HepG2 (cell line): ENCODE measurements at regions not wholly inside any gene's neighbourhood (a gene's known extent, or its start where the extent isn't known, plus 50 kb on each side); places are given as distances from the start of the nearest gene placed in this dataset.

Source experiments
- AKNA ChIP-seq: sonication (generic); formaldehyde crosslinking; IDR thresholded peaks from 2 replicates; pipeline ENCODE4 v1.4.0; 2020; ENCODE audit warnings: missing genetic modification reagents, borderline replicate concordance
- GLMP ChIP-seq: sonication (generic); formaldehyde crosslinking; IDR thresholded peaks from 2 replicates; pipeline ENCODE4 v1.9.0; 2021; ENCODE audit warnings: missing genetic modification reagents, mild to moderate bottlenecking, borderline replicate concordance
- GZF1 ChIP-seq: sonication (generic); formaldehyde crosslinking; IDR thresholded peaks from 2 replicates; pipeline ENCODE4 v1.5.1; 2020; ENCODE audit warnings: mild to moderate bottlenecking, missing genetic modification reagents
- MAFF ChIP-seq: IDR thresholded peaks from 2 replicates; pipeline ENCODE4 v1.6.1; 2011; ENCODE audit warnings: low read depth, low read length, improper control_type of control experiment
- PAX8 ChIP-seq: sonication (generic); formaldehyde crosslinking; IDR thresholded peaks from 2 replicates; pipeline ENCODE4 v1.8.0; 2022; ENCODE audit warnings: mild to moderate bottlenecking, missing genetic modification reagents, borderline replicate concordance
- POGK ChIP-seq: sonication (generic); formaldehyde crosslinking; conservative IDR thresholded peaks from 2 replicates; pipeline ENCODE4 v1.8.0; 2022; ENCODE audit warnings: mild to moderate bottlenecking, moderate library complexity, missing genetic modification reagents
- RFXAP ChIP-seq: sonication (generic); formaldehyde crosslinking; IDR thresholded peaks from 2 replicates; pipeline ENCODE4 v1.4.0; 2020; ENCODE audit warnings: missing genetic modification reagents, borderline replicate concordance
- TCF12 ChIP-seq, 2 experiments: fragments of 450-650 bp in 1 of 2; sonication (generic) in 1 of 2; formaldehyde crosslinking in 1 of 2; IDR thresholded peaks; 2 replicates each; pipeline versions ENCODE4 v1.6.1 to v1.8.0; 2017 to 2022; ENCODE audit warnings: antibody characterized with exemption in 1 of 2, mild to moderate bottlenecking in 1 of 2, missing genetic modification reagents in 1 of 2, moderate library complexity in 1 of 2
- ZBTB26 ChIP-seq: IDR thresholded peaks from 2 replicates; pipeline ENCODE4 v1.6.1; 2016; ENCODE audit warnings: missing compliant biosample characterization, missing genetic modification reagents, borderline replicate concordance
- ZBTB3 ChIP-seq: sonication (generic); formaldehyde crosslinking; IDR thresholded peaks from 2 replicates; pipeline ENCODE4 v1.4.0; 2020; ENCODE audit warnings: low read depth, mild to moderate bottlenecking, moderate library complexity, missing genetic modification reagents, borderline replicate concordance
- ZNF121 ChIP-seq: sonication (generic); formaldehyde crosslinking; IDR thresholded peaks from 2 replicates; pipeline ENCODE4 v1.5.0; 2020; ENCODE audit warnings: mild to moderate bottlenecking, missing genetic modification reagents
- ZNF574 ChIP-seq: sonication (generic); formaldehyde crosslinking; IDR thresholded peaks from 2 replicates; pipeline ENCODE4 v1.4.0; 2020; ENCODE audit warnings: missing genetic modification reagents
- ZSCAN30 ChIP-seq: sonication (generic); formaldehyde crosslinking; IDR thresholded peaks from 2 replicates; pipeline ENCODE4 v1.5.0; 2020; ENCODE audit warnings: mild to moderate bottlenecking, missing genetic modification reagents
- ZXDC ChIP-seq: sonication (generic); formaldehyde crosslinking; IDR thresholded peaks from 2 replicates; pipeline ENCODE4 v1.5.0; 2020; ENCODE audit warnings: mild to moderate bottlenecking, missing genetic modification reagents

GRCh38 chr12:31822761-31823160 lies 93.9 kb upstream of the AMN1 start (continued):
- TF ChIP-seq ZNF574 (CRISPR knock-in tag), result no peak
- TF ChIP-seq GZF1 (CRISPR knock-in tag), result no peak
- no peak for TF ChIP-seq ZBTB3
- TF ChIP-seq ZBTB26 (CRISPR knock-in tag), result no peak
- TF ChIP-seq ZNF121, result no peak
- TF ChIP-seq ZSCAN30 (CRISPR knock-in tag), result no peak
- TF ChIP-seq RFXAP (CRISPR knock-in tag), result no peak
- TF ChIP-seq PAX8, result no peak
- no peak for TF ChIP-seq POGK (CRISPR knock-in tag)
- TF ChIP-seq TCF12 (IDR thresholded peaks at IDR 0.05), result no peak
- TF ChIP-seq TCF12 (CRISPR knock-in tag; IDR thresholded peaks at IDR 0.05), result no peak
- TF ChIP-seq MAFF, result no peak
- TF ChIP-seq GLMP (CRISPR knock-in tag), result no peak
- no peak for TF ChIP-seq AKNA (CRISPR knock-in tag)
- no peak for TF ChIP-seq ZXDC (CRISPR knock-in tag)
